IPS DF 19.7 (cell line): ENCODE measurements at regions not wholly inside any gene's neighbourhood (a gene's known extent, or its start where the extent isn't known, plus 50 kb on each side); places are given as distances from the start of the nearest gene placed in this dataset.

Source experiments
- DNase-seq: peaks from one replicate; pipeline ENCODE4 v3.0.0-alpha.2; 2013; ENCODE audit warnings: low read depth, low spot score

GRCh38 chr1:229760478-229760996, 134.5 kb downstream of the URB2 start:
- no peak for DNase-seq

GRCh38 chr1:229762891-229763290, 136.8 kb downstream of the URB2 start:
- DNase-seq = no peak

DNA sequence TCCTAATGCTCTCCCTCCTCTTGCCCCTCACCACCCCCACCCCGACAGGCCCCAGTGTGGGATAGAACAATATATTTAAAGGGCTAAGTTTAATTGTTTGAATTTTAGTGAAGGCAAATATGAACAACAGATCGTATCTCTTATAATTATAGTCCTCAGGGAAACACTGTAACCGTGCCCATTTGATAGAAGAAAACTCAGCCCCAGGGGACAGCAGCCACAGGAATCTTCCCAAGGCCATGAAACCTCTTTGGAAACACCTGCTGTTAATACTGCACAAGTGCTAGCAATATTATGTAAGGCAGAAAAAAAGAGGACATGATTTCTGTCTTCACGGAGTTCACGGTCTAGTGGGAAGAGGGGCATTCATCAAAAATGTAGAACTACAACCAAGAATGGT, 142.2 kb downstream of the URB2 start:
- DNase-seq = no peak

DNA sequence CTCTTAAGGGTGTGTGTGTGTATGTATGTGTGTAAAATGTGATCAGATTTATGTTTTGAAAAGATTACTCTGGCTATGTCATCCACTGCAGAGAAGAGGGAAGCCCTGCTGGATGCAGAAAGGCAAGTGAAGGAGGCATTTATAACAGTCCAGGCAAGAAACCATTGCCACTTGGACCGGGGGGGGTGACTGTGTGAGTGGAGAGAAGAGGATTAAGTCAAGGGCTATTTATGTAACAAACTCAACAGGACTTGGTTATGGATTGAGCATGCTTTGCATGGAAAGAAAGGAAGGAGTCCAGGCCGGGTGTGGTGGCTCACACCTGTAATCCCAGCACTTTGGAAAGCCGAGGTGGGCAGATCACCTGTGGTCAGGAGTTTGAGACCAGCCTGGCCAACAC, 143.0 kb downstream of the URB2 start:
- DNase-seq = no peak

DNA sequence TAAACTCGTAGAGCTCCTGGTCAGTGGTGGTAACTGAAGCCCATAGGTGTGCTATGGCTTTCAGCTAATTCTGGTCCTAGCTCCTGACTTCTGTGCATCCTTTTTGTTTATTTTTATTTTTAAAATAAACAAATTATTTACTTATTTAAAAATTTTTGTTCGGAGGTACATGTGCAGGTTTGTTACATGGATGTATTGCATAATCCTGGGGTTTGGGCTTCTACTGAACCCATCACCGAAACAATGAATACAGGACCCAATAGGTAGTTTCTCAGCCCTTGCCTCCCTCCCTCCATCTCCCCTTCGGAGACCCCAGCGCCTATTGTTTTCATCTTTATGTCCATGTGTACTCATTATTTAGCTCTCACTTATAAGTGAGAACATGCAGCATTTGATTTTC, 143.8 kb downstream of the URB2 start:
- DNase-seq = no peak

- DNase-seq = no peak
Measured at GRCh38 chr1:229778794-229779193, 152.7 kb downstream of the URB2 start.

DNA sequence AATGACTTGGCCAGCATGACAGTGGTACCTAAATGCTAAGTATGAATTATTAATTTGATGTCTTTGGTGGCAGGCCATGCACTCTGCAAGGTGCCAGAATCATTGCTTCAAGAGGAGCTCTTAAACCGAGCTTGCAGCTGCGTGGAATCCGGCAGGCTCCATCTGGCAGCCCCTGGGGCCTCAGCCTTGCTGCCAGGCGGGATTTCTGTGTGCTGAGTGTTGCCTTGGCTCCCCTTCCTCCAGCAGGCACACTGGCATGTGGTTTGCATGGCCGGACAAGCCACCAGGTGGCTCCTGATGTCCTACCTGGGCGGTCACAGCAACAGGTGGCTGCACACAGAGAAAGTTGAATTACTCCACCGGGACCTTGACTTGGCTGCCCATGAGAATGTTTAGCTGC, 155.4 kb downstream of the URB2 start:
- no peak for DNase-seq

DNA sequence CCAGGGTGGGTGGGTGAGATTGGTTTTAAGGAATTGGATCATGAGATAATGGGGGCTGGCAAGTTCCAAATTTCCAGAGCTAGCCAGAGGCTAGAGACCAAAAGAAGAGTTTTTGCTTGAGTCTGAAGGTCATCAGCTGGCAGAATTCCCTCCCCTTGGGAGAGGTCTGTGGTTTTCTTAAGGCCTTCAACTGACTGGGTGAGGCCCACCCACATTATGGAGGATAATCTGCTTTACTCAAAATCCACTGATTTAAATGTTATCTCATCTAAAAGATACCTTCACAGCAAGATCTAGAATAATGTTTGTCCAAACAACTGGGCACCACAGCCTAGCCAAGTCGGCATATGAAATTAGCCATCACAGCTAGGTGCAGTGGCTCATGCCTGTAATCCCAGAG, 156.4 kb downstream of the URB2 start:
- no peak for DNase-seq

- no peak for DNase-seq
Measured at GRCh38 chr1:229784834-229785233, 158.8 kb downstream of the URB2 start.

DNA sequence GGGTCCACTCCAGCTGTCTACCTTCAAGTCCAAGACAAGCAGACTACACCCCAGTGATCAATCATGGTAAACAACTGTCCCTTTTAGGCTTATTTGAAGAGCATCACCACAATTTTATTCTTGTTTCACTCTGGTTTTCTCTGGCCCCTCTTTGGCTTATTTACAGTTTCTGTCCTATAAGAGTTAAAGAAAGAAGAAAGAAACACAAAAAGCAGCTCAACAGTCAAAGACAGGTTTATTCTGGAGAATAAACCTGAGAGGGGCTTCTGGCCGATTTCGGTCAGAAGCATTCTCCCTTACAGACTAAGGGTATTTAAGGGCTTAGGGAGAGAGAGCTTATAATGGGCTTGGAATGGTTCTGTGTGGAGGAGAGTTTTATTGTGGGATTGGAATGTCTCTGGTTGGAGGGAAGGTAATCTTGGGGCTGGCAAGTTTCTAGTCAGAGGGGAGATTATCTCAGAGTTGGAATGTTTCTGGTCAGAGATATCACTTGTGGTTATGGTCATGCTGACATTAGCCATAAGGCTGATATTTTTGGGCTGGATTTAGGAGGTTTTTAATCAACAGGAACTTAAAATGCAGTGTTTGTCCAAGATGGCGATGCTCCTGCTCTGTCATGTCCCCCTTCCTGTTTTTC, 161.0 kb downstream of the URB2 start:
- DNase-seq = no peak

DNA sequence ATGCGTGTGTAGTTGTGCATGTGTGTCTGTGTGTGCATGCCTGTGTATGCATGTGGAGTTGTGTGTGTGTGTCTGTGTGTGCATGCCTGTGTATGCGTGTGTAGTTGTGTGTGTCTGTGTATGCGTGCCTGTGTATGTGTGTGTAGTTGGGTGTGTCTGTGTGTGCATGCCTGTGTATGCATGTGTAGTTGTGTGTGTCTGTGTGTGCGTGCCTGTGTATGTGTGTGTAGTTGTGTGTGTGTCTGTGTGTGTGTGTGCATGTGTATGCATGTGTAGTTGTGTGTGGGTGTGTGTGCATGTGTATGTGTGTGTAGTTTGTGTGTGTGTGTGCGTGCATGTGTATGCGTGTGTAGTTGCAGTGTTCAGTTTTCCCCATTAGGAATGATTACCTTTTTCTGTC, 162.0 kb downstream of the URB2 start:
- no peak for DNase-seq

DNA sequence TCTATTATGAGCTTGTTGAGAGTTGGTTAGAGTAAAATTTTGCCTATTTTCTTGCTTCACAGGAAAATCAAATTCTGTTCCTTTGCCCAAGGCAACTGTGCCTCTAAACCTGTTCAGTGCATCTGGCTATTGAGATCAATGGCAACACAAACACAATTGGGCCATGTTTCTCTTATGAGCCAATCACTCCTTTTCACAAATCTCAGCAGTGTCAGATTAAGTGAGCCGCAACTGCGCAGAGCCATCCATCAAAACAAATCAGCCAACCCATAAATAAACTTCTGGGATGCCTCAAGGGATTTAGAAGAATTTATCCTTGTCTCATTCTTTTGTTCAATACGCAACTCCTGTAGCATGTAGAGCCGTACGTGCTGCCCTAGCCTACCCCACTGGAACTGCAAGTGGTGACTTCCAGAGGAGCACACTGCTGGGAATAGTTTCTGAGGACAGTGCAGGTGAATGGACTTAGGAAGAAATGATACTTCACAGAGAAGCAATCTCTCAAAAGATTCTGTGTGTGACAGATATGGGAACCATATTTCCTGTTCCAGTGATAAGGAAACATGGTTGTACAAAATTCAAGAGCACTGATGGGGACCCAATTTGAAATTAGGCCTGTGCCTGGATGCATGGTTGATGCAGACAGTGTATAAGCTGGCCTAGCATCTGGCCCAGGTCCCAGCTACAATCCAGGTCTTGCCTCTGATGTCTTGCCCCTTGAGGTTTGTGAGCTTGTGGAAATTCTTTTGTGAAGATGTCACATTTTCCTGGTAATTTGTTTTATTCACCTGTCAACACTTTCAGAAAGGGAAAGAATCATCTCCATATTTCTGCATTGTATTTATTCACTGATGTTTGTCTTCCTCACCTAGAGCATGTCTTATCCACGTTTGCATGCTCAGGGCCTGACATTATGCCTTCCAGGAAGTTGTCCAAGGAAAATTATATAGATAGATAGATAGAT, 166.2 kb downstream of the URB2 start:
- DNase-seq = no peak

- DNase-seq = no peak
Measured at GRCh38 chr1:229793488-229793887, 167.4 kb downstream of the URB2 start.

DNA sequence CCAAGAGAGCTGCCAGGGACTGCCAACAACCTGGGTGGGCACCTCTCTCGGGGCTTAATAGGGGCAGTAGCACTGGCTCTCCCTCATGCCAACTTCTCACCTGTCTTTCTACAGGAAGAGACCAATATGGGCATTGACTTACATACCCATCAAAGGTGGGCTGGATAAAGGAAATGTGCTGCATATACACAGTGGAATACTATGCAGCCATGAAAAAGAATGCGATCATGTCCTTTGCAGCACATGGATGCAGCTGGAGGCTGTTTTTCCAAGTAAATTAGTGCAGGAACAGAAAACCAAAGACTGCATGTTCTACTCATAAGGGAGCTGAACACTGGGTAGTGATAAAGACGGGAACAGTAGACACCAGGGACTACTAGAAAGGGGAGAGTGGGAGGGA, 172.5 kb downstream of the URB2 start:
- no peak for DNase-seq

GRCh38 chr1:229803626-229804217, 177.7 kb downstream of the URB2 start:
- DNase-seq = no peak

- DNase-seq = no peak
Measured at GRCh38 chr1:229808272-229808671, 182.2 kb downstream of the URB2 start.

GRCh38 chr1:229810140-229810539, 184.1 kb downstream of the URB2 start:
- DNase-seq = no peak

DNA sequence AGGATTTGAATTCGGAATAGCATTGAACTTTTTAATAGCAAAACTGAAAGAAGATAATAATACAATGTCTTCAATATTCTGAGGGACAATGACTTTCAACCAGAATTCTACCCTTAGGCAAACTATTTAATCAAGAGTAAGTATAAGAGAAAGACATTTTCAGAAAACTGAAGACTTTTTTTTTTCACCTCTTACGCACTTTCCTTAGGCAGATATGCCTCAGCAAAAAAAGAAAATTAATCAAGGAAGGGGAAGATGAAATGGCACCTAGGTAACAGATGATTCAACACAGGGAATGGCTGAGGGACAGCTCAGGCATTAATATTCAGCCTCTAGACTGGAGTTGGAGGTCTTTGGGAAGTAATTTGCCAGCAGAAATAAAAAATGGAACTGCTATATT, 184.9 kb downstream of the URB2 start:
- DNase-seq = no peak

DNA sequence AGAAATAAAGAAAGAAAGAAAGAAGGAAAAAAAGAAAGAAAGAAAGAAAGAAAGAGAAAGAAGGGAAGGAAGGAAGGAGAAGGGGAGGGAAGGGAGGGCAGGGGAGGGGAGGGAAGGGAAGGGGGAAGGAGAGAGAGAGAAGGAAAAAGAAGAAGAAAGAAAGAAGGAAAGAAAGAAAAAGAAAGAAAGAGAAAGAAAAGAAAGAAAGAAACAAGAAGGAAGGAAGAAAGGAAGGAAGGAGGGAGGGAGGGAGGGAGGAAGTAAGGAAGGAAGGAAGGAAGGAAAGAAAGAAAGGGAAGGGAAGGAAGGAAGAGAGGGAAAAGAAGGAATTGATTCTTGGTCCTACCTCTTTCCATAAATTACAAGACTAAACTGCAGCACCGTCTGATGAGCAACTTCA, 186.1 kb downstream of the URB2 start:
- DNase-seq = no peak

DNA sequence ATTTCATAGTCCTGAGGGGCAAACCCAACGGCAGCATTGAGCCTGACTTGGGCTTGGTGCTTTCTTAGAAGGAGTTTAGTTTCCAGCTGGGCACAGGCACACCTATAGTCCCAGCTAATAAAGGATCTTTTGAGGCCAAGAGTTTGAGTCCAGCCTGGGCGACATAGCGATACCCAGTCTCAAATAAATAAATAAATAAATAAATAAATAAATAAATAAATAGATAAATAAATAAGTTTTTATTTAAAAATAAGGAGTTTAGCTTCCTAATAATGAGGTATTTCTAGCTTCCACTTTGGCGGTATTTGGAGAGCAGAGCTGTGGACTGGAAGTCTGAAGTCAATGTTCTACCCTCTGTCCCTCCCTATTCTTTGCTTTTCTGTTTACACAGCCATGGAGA, 186.6 kb downstream of the URB2 start:
- DNase-seq = no peak

GRCh38 chr1:229815076-229815475, 189.0 kb downstream of the URB2 start:
- peak; percentile 3 for DNase-seq

DNA sequence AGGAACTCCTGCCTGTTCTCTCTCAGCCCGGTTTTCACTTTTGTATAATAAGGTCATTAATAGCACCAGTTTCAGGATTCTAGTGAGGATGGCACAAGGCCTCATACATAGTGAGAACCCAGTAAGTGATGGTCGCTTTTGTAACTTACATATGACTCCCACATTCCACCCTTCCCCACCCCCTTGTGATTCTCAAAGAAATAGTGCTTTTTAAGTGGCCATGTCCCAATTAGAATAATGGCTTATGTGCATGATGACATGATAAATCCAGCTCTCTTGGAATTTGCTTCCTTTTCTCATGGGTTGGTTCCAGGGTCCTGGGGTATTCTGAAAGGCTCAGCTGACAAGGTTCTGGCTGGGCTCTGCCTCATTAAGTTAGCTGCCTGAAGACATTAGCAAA, 189.9 kb downstream of the URB2 start:
- DNase-seq = no peak

DNA sequence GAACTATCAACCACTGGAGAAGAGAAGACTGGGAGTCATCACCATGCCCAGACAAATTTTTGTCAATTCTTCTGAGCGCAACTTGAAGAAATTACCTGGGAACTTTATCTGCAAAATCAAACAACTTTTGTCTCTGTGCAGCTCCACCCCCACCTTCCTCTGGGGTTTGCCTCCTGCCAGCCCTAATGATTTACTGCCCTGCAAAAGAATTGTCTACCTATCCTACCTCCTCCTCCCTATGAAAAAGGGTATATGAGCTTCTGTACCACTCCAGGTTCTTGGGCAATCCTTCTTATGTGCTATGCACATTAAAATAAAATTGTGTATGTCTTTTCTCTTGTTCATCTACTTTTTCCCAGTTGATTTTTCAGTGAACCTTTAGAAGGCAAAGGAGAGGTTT, 191.9 kb downstream of the URB2 start:
- DNase-seq = no peak
